ENCODE measurements at regions not wholly inside any gene's neighbourhood (a gene's known extent, or its start where the extent isn't known, plus 50 kb on each side); places are given as distances from the start of the nearest gene placed in this dataset.
"Not testable (repeated sequence)": the region's sequence is repeated elsewhere in the genome, so short reads cannot be mapped to it uniquely, and the experiment has no call there.

DNA sequence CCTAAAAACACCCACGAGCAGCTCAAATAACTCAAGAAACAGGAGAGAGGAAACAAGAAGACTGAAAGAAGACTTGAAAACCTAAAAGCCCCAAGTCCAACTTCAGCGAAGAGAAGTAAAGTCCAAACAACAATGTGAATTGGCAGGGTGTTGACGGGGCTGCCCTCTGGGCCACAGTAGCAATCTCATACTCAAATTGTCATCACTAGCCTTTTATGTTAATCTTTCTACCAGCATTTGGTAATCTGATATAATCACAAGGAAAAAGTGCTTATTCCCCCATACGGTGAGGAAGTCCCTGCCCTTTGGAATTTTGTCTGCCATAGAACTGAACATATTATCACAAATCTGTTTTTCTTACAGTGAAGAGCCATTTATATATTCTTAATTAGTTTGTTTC is 51.5 kb upstream of the IFNE start:
- ATAC-seq, result no peak

DNA sequence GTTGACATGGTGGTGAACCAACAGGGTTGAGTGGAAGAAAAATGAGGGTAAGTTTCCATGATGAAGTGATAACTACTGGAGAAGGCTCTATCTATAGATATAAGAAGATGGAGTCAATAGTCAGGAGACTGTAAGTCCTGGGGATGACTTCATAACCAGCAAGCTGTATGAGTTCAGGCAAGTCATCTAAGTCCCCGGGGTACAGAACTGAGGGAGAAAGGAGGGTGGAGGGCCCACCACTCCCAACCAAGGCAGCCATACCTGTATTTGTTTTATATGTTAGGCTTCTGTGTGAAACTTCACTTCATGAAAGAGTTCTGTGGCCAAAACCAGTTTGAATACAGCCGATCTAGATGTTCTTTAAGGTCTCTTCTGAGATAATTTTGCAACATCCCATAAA is 53.3 kb upstream of the IFNE start:
- ATAC-seq, result no peak

DNA sequence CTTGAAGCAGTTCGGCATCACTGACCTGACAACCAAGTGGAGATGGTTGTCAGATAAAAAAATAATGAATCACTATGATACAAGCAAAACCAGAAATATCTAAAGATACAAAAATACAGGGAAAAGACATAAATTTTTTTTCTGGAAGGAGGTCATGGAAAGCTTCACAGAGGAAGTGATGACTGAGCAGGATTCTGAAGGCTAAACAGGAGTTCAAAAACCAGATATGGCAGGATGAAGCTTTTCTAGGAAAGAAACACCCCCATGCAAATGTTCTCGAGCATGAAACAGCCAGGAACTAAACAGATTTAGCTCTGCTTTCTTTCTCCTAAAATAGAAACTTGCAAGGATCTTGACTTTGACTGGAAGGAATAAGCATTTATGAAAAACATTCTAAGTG is 60.7 kb upstream of the IFNE start:
- no peak for ATAC-seq

DNA sequence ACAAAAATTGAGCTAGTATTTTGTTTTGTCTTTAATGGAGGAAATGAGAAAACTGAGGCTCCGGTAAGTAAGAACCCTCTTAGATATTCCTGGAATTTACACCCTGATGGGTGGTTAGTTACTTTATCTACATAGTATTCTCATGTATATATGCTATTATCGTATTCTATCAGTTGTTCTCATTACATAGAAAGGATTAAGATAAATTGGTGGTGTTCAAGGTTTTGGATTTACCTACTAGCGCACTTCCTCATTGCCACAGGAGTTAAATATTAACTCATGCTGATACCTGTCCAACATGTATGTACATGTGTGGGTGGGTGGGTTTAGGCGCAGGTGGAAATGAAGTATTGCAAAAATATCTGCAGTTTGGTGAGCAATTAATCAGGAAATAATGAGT is 61.1 kb upstream of the IFNE start:
- ATAC-seq, result no peak

DNA sequence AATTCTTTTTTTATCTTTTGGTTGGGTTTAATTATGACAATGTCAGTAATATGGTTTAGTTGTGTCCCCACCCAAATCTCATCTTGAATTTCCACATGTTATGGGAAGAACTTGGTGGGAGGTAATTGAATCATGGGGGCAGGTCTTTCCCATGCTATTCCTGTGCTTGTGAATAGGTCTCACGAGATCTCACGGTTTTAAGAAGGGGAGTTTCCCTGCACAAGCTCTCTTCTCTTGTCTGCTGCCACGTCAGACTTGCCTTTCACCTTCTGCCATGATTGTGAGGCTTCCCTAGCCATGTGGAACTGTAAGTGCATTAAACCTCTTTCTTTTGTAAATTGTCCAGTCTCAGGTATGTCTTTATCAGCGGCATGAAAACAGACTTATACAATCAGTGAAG is 61.7 kb upstream of the IFNE start:
- not testable (repeated sequence) for ATAC-seq

DNA sequence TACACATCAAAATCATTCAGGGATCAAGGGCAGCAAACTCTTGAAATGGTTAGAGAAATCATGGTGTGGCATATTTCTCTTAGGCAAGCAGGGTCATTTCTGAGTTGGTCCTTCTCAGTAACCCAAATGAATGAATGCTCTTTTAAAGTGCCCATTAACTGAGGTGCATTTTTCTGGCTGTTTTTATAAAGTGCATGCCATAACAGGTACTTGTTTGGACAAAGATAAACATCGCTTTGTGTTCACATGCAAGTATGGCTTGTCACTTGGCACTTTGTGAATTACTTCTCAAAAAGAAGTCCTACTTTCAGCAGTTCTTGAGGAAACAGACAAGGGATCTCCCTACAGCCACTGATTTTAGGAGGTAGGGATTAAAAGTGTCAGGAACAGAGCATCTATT is 64.8 kb upstream of the IFNE start:
- no peak for ATAC-seq

DNA sequence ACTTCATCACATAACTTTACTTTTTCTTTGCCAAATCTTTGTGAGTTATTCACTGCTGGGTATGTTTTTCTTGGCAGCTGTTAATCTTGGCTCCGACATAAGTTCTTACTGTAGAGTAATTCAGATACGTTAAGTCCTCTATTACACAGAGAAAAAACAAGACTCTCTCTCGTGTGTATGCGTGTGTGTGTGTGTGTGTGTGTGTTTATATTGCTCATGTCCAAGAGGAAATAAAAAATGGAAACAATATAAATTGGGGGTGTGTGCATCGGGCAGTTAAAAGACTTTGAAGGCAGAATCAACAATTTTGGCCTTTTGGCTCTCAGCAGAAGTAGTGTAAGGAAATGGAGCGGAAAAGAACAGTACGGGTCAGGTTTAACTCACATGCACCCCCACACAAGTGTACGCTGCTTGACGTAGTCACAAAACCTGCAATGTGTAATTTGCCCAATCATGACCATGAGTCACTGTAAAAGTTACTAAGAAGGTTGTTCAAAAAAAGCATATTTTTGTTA is 67.2 kb upstream of the IFNE start:
- no peak for ATAC-seq

DNA sequence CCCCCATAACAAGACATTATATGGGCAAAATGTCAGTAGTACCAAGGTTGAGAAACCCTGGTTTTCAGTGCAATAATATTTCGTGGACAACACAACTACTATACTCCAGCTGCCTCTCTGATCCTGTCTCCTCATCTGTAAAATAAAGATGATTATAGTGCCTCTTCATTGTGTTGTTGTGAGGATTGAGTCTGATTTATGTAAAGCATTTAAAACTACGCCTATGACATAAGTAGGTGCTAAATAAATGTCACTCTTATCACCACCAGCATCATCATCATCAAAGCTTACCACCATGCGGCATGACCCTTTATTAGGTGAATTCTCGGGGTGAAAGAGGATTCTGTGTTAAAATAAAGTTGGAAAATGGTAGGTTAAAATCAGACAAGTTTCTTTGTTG is 67.8 kb upstream of the IFNE start:
- no peak for ATAC-seq

DNA sequence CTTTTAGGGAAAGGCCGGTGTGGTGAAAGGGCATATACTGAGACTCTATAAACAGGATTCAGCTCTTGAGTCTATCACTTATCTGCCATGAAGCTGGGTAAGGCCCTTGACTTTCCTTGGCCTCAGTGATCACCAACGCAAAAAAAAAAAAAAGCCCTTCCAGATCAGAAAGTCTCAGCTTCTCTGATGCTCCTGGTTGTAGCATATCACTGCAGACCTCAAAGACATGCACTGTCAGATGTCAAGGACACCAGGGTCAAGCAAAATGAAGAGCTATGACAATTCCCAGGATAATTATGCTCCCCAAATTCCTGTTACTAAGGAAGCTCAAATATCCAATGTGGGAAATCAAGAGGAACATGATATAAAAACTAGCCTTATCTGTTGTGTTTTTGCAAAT is 68.3 kb upstream of the IFNE start:
- no peak for ATAC-seq

DNA sequence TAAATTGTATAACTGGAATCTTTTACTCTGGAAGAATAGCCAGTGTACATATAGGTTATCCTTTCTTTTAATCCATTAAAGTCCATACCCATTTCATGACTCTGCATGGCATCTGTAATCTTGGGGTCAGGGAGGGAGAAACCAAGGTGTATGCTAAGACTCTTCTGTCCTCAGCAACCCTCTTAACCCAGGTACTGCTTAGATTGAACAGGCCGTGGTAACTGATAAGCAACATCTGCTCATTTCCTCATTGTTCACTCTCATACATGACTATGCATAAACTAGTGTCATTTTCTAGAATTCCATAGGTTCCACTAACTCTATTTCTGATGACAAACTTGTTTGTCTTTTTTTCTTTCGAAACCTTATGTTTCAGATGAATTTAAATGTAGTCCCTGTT is 69.3 kb upstream of the IFNE start:
- ATAC-seq, result no peak

DNA sequence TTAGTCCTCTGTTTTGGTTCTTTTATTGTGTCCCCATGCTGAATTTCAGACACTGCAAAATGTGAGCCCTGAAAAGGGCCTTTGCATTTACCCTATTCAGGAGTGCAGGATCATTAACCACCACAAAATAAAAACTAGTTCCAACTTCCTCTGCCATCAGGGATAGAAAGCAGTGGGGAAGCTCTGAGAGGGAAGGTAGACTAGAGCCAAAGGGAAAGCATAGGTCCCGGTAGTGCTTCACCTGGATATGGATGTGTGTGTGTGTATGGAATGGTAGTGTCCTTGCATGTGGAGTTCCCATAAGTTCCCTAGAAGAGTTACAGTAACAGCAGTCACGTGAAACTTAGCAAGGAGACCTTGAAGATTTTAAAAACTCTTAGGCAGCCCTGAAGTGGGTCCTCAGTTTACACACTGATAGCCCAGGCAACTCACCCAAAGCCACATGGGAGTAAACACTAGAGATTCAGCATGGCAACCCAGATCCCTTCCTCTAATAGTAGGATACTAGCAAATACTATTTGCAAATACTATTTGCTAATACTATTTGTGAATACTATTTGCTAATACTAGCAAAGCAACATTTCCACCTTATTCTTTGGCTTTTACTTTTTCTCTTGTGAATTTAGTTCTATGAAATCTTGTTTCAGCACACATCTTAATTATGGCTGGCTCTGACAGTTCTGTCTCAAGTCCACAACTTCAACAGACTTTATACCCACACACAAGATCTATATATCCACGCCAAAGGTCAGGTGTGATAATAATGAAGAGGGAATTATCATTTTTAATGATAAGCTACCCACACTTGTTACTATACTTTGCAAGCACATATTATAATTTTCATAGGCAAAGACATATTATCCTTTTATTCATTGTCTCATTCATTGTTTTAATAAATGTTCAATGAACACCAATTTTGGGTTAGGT is 70.4 kb upstream of the IFNE start:
- no peak for ATAC-seq

DNA sequence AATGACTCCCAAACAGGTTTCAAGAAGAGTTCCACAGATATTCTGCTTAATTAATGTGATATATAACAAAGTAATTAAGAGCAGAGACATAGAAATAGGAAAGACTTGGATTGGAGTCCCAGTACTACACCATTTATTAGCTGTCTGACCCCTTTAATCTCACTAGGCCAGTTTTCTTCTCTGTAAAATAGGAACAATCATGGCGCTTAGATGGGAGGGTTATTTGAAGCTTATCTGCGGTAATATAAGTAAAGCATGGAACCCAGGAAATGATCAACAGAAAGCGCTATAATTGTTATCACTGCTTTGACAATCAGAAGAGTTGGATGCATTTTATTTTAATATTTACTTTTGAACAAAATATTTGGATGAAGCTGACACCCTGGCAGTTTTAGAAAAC is 71.3 kb upstream of the IFNE start:
- no peak for ATAC-seq

DNA sequence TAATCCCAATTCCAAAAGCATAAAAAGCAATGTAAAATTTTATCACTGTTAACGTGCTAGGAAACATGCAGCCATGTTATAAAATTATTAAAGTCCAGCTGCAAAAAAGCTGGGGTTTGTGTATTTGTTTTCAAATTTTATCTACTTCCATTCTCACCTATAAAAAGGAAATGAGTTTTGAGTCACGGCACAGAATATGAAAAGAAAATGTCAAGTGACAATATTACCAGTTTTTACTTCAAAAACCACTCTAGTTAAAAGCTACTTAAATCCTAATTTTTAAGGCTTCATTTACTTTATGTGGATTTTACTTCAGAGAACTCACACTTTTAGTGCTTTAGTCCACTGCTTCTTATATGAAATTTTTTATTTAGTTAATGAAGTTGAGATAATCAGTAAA is 72.7 kb upstream of the IFNE start:
- no peak for ATAC-seq

DNA sequence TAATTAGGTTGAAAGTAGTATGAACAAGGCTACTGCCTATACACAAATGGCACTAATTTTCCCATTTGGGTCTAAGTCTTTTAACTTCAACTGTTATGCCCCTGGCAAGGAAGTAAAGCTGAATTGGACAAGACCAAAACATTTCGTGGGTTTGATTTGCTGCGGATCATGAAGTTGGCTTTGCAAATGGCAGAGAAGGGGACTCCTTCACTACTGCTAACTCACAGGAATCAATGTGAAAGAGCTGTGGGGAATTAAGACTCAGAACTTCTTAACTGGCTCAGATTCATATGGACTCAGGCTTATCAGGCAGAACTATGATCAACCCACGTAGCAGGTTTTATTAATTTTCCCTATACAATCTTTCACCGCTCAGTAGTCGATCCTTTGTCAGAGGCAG is 73.8 kb upstream of the IFNE start:
- no peak for ATAC-seq

DNA sequence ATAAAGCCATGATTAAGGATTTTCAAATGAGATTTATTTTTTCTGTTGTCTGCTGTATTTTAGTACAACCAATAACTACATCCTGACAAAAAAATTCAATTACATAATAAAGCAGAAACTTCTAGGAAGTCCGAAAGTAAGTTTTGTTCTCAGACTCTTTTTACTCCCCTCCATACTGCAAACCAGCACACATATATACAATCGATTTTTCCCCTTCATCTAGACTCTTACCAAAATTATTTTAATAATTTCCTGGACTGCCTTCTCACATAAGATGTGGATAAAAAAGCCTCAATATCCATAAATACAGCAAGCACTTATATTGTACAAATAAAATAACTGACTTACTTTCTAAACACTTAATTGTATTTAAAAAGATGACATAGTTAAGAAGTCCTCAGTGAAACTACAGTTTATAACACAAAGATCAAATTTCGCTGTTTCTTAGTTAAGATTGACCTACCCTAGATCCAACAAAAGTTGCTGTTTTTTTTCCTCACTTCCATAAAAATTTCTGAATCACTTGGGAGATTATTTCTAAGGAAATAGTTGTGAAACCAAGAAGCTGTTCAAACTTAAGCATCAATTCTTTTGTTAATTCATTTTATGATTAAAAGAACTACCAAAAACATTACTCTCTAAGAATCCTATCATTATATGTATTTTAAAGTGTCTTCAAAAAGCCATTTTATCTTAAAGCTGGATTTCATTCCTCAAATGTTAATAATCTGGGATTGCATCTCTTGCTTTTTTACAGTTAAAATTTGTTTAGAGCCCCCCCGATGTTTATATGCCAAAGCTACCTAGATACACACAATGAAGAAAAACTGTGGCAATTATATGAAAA is 74.7 kb upstream of the IFNE start:
- ATAC-seq, result no peak

DNA sequence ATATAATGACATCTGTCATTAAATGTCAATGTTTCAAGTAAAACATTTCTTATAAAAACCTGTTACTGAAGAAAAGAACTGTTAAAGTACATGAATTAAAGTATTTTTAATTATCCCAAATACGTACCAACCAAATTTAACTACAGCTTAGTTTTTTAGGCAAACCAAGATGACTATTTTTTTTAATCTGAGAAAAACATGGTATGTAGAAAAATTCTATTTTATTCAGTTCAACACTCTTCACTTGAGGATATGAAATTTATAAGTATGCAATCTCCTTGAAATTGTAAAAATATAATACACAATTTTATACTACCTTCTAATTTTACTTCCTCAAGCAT is 75.3 kb upstream of the IFNE start:
- ATAC-seq, result no peak

DNA sequence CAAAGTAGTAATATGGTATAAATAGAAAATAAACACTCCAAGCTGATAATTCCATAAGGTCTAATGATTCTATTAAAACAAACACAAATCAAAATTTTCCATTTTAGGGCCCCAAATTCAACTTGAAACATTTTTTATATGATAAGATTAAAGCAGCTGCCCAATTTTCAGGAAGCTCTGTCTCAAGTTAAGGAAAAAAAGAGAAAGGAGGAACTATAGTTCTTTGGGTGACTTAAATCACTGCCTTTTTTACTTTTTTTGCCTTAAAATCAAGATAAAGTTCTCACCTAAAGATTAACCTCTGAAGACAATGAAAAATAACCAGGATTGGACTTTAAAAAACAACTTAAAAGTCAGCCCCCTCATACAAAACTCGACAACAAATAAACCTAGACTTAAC is 76.0 kb upstream of the IFNE start:
- ATAC-seq, result no peak

DNA sequence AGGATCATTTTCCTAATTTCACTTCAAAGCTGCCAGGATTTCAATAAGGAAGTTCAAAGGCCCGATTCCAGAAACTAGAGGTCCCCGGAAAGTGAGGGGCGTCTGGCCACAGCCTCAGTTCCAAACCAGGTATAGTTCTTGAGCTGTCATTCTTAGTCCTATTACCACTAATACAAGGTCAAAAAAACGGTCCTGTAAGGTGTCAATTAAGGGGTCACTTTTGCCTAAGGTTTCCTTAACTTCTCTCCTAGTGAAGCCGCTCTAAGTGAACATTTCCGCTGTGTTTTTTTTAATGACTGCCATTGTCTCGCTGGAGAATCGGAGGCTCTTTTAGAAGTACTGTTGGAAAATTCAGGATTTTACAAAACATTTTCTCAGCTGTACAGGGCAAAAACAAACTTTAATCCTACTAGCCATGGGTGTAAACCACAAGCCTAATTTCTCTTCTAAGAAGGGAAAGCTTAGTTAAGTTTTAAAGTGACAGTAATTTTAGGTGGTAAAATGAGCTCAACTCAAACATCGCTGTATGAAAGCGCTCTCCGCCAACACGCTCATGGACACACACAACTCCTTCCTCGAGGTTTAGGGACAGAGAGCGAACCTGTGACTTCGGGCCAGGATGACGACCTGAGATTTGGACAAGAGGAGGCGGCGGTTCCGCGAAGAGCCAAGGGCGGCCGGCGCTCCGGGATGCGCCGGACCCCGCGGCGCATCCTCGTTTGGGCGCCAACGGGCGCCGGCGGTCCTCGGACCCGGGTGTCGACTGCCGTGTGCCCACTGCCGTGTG is 76.7 kb upstream of the IFNE start:
- ATAC-seq, result peak in 1 of 2 donors; percentile 18

DNA sequence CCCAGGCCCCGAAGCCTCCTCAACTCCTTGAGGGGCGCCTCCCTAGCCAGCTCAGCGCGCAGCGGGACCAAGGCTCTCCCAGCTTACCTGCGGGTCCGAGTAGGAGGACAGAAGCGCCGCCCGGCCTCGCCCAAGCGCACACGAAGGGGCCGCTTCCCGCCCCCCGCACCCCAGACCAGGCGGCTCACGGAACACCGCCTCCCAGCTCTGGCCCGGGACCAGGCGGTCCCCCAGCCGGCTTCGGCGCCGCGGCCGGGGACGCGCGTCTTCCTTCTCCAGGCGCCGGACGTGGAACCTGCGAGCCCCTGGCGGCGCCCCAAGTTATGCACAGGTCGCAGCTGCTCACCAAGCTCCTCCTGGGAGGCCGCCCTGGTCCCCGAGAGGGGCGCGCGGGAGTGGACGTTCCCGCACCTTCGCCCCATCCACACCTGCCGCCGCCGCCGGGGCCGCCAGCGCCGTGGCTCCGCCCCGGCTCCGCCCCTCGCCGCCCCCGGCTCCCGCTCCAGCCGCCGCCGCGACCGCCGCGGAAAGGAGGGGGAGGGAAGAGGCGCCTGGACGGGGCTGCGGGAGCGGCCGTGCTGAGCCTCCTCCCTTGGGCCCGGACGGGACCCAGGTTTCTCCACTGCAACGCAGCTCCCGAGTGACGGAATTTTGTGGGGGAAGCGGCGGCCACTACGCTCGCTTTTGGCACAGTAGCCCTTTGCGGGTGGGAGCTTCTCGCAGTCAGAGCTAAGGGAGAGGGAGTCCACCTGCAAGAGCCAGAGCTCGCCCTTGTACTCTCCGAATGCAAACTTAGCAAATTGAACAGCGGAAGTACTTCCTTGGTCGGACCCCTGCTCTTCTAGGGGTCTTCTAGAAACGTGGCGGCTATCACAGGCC is 77.5 kb upstream of the IFNE start:
- peak; percentile 69 to 75 for ATAC-seq

DNA sequence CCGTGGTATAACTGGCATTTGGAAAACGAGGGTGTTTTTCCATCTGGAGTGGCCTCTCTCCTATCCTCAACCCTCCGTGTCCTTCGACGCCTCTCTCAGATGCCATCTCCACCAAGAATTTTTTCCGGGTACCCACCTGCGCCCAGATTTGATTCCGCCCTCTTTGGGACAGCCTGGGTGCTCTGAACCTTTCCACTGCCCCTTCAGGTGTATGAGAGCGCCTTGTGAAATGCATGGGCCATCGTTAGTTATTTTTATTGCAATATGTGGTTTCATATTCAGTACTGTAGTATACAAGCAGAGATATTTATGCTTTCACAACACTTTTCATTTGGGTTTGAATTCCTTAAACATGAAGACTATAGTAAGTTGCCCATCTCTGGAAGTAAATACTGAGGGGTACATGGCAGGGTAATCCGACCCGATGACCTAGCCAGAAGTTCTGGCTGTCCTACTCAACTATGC is 78.2 kb upstream of the IFNE start:
- no peak for ATAC-seq

DNA sequence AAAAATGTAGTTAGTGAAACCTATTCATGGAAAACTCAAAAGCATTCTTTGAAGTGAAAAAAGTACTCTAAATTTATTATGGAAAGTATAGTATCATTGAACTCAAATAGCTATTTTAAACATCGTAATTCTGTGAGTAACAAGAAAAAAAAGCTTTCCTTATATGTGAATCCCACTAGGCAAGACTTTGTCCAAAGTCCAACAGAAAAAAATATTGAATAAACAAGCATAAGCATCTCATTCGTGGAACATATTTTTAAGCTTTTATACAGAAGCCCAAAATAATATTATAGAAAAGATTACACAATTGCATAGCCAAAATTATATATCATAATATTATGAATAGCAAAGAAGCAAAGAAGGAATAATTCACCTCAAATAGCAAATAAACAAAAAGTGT is 79.4 kb upstream of the IFNE start:
- no peak for ATAC-seq

DNA sequence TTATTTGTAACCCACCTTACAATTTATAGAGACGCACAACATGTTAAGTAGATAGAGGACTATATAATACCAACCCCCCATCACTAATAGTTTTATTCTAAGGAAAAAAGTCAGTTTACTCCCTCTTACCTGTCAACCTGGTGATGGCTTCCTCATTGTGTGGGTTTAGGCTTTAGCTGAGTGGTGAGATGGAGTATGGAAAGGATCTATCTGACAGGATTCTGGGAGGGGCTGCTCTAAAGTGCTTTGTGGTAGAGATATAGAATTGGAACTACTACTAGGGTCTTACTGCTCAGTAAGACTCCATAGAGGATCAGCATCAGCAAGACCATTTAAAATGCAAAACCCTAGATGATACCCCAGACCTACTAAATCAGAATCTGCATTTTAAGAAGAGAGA is 82.1 kb upstream of the IFNE start:
- no peak for ATAC-seq

All from activated CD4-positive, CD25-positive, alpha-beta regulatory T cell treated with anti-CD3 and anti-CD28 coated beads, Interleukin-2, amount 50 U/mL, for 24 hours (primary cell).